AML-193 (cell line): ENCODE measurements at regions not wholly inside any gene's neighbourhood (a gene's known extent, or its start where the extent isn't known, plus 50 kb on each side); places are given as distances from the start of the nearest gene placed in this dataset.
"Not testable (repeated sequence)": the region's sequence is repeated elsewhere in the genome, so short reads cannot be mapped to it uniquely, and the experiment has no call there.

ENCODE experiments used
- DNase-seq, 2 experiments: peaks; one replicate each; lab custom pipeline; 2025; lab: John Stamatoyannopoulos, UW

GRCh38 chr9:25453875-25454274 is 224.4 kb downstream of the TUSC1 start:
- no peak for DNase-seq

GRCh38 chr9:25449503-25449902 is 228.7 kb downstream of the TUSC1 start:
- DNase-seq: no peak

GRCh38 chr9:25445721-25446120 is 232.5 kb downstream of the TUSC1 start:
- DNase-seq: not testable (repeated sequence)

- no peak for DNase-seq
These were observed 235.7 kb downstream of the TUSC1 start for GRCh38 chr9:25442526-25442925.

GRCh38 chr9:25427898-25428297 is 250.3 kb downstream of the TUSC1 start:
- no peak for DNase-seq

- no peak for DNase-seq
These were observed 251.0 kb downstream of the TUSC1 start for GRCh38 chr9:25427290-25427689.

DNA sequence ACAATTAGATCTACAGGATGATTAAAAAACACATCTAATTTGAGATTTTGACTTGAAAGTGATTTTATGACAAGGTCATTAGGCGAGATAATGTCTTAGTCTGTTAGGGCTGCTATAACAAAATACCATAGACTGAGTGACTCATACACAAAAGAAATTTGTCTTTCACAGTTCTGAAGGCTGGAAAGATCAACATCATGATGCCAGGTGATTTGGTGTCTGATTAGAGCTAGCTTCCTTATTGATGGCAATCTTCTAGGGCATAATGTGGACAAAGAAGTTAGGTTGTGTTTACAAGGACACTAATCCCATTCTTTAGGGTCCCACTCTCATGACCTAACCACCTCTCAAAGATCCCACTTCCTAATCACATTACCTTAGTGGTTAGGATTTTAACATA is 256.7 kb downstream of the TUSC1 start:
- DNase-seq: no peak

GRCh38 chr9:25418974-25419373 is 259.3 kb downstream of the TUSC1 start:
- DNase-seq: no peak

- no peak for DNase-seq
These were observed 262.5 kb downstream of the TUSC1 start for GRCh38 chr9:25415718-25416117.

DNA sequence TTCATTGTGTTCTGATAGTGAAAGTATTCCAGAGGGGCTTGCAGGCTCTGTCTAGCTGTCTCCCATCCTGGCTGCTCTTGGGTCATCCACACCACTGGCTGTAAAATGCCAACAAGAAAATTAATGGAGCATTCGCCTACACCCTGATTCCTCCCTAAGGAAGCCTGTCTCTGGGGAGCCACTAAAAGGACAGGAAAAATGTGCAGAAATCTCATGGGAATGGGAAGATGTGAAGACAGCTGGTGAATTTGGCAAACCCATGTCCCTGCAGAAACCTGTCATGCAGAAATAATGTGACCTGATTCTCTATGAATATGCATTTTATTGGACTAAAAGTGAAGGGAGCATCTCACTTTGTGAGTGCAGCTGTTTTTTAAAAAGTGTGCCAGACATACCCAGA is 265.6 kb downstream of the TUSC1 start:
- no peak for DNase-seq

GRCh38 chr9:25397746-25398145 is 280.5 kb downstream of the TUSC1 start:
- DNase-seq: no peak

- no peak for DNase-seq
These were observed 281.4 kb downstream of the TUSC1 start for GRCh38 chr9:25396828-25397227.

- no peak for DNase-seq
These were observed 297.1 kb downstream of the TUSC1 start for GRCh38 chr9:25381141-25381540.

- DNase-seq: no peak
These were observed 301.2 kb downstream of the TUSC1 start for GRCh38 chr9:25377039-25377438.

DNA sequence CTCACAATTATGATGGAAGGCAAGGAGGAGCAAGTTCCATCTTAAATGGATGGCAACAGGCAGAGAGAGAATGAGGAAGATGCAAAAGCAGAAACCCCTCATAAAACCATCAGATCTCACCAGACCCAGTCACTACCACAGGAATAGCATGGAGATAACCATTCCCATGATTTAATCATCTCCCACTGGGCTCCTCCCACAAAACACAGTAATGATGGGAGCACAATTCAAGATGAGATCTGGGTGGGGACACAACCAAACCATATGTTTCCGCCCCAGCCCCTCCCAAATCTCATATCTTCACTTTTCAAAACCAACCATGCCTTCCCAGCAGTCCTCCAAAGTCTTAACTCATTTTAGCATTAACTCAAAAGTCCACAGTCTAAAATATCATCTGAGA is 304.0 kb downstream of the TUSC1 start:
- DNase-seq: no peak

DNA sequence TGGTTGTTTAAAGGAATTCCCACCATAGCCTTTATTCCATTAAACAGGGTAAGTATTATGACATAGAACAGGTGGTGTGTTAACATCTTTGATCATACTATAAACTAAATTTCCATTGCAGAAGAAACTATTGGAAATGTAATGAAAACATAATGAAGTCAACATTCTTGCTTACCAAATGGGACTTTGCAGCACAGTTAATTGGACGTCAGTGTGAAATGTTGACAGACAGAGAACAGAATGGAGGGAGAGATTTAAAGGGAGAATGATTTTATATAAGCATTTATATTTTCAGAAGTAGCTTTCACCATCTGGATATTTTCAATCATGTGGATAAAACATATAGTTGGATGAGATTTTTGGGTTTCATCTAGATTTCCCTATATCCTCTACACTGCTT is 311.3 kb downstream of the TUSC1 start:
- DNase-seq: no peak

GRCh38 chr9:25353783-25354182 is 324.5 kb downstream of the TUSC1 start:
- DNase-seq: no peak

DNA sequence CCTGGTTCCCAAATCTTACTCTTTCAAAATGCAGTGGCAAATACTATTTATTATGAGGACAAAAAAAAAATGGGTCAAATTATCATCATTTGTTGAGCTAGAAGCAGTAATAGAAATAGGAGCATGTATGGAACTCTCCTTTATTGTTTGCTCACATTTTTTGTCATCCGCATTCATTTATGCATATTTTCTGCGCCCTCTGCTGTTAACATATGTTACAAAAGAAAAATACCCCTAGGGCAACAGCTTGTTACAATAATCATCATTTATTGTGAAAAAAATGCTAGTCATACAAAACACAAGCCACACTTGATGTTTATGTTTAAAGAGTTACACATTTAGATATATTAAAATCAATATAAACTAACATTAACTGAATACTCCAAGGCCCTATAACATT is 328.2 kb downstream of the TUSC1 start:
- no peak for DNase-seq

- no peak for DNase-seq
These were observed 356.1 kb downstream of the TUSC1 start for GRCh38 chr9:25322142-25322541.

DNA sequence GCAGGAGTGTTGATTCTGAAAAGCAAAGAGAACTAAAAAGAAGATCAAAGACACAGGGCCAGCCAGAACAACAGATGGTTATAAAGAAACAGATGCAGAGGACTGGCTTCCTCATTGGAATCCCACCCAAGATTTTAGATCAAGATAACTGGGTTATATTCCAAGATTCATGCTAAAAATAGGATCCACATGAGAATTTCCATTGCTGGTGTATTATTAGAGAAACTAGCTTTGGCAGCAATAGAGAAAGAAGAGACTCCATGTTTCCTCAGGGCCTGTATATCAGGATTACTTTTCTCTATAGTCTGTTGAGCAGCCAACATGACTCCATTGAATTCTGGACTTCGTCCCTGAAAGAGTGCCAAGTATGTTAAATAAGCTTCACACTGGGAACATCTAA is 367.3 kb downstream of the TUSC1 start:
- no peak for DNase-seq

- DNase-seq: no peak
These were observed 369.7 kb downstream of the TUSC1 start for GRCh38 chr9:25308549-25308948.

GRCh38 chr9:25302601-25303000 is 375.6 kb downstream of the TUSC1 start:
- DNase-seq: no peak

GRCh38 chr9:25288195-25288594 is 390.0 kb downstream of the TUSC1 start:
- DNase-seq: not testable (repeated sequence)

DNA sequence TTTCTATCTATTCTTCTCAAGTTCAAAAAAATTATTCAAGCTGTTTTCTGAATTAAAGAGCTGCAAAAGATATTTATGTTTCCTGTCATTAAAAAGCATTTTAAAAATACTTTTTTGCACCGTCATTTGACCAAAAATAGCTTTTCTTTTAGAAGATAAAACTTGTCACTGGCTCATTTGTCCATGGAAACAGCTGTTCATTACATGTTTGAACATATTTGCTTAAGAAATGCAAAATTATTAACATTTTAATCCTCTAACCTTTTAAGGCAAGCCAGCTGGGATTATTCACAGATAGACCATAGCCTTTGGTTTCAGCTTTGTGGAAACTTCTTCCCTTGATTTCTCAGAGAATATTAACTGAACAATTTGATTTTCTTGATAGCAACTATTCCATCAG is 393.9 kb downstream of the TUSC1 start:
- DNase-seq: no peak

GRCh38 chr9:25282946-25283345 is 395.3 kb downstream of the TUSC1 start:
- DNase-seq: no peak
